WTC11 (cell line): ENCODE measurements at regions not wholly inside any gene's neighbourhood (a gene's known extent, or its start where the extent isn't known, plus 50 kb on each side); places are given as distances from the start of the nearest gene placed in this dataset.

Experiments
- ATAC-seq: fragments of 200-7000 bp; cut with Tn5 transposase; 2 replicates; pipeline ENCODE4 v1.10.0; 2021; ENCODE audit warnings: mild to moderate bottlenecking, moderate library complexity
- CTCF ChIA-PET: fragments of 300-600 bp; sonication (Branson Sonifier 250); formaldehyde crosslinking; loops from one replicate; lab custom pipeline; 2021; ENCODE audit warnings: antibody characterized with exemption; lab: Charles Lee
- POLR2A ChIA-PET: fragments of 350-600 bp; sonication (Branson Sonifier 250); formaldehyde crosslinking; loops from one replicate; lab custom pipeline; 2021; ENCODE audit warnings: antibody characterized with exemption; lab: Charles Lee
- DNase-seq: peaks from one replicate; pipeline ENCODE4 v3.0.0; 2021; ENCODE audit warnings: low spot score
- H3K27ac Mint-ChIP-seq: 2 replicates; pipeline ENCODE4 v1.8.0; 2021; ENCODE audit warnings: mixed read lengths
- H3K27me3 Mint-ChIP-seq: 2 replicates; pipeline ENCODE4 v1.8.0; 2021; ENCODE audit warnings: low read depth, mild to moderate bottlenecking, moderate library complexity, mixed read lengths
- H3K36me3 Mint-ChIP-seq: 2 replicates; pipeline ENCODE4 v1.8.0; 2021; ENCODE audit warnings: mixed read lengths
- H3K4me1 Mint-ChIP-seq: 2 replicates; pipeline ENCODE4 v1.8.0; 2022; ENCODE audit warnings: mixed read lengths
- H3K4me3 Mint-ChIP-seq: 2 replicates; pipeline ENCODE4 v1.8.0; 2021; ENCODE audit warnings: mild to moderate bottlenecking, moderate library complexity, mixed read lengths
- H3K9me3 Mint-ChIP-seq: 2 replicates; pipeline ENCODE4 v1.8.0; 2021; ENCODE audit warnings: mixed read lengths
- CREM ChIP-seq: sonication (generic); formaldehyde crosslinking; IDR thresholded peaks from 2 replicates; pipeline ENCODE4 v1.8.1; 2022; ENCODE audit warnings: mild to moderate bottlenecking, missing genetic modification reagents, moderate library complexity
- CTCF ChIP-seq: fragments of 200-600 bp; IDR thresholded peaks from 2 replicates; pipeline ENCODE4 v1.8.0; 2022; ENCODE audit warnings: antibody characterized with exemption
- E2F1 ChIP-seq: sonication (generic); formaldehyde crosslinking; IDR thresholded peaks from 2 replicates; pipeline ENCODE4 v1.8.0; 2022; ENCODE audit warnings: mild to moderate bottlenecking, missing genetic modification reagents
- ELF4 ChIP-seq: sonication (generic); formaldehyde crosslinking; IDR thresholded peaks from 2 replicates; pipeline ENCODE4 v1.8.1; 2022; ENCODE audit warnings: low read depth, mild to moderate bottlenecking, moderate library complexity, missing genetic modification reagents
- FOXJ3 ChIP-seq: sonication (generic); formaldehyde crosslinking; IDR thresholded peaks from 2 replicates; pipeline ENCODE4 v1.9.0; 2021; ENCODE audit warnings: missing genetic modification reagents, mild to moderate bottlenecking, borderline replicate concordance
- FOXP4 ChIP-seq: sonication (generic); formaldehyde crosslinking; IDR thresholded peaks from 2 replicates; pipeline ENCODE4 v1.8.0; 2022; ENCODE audit warnings: mild to moderate bottlenecking, missing genetic modification reagents
- HMGA2 ChIP-seq: fragments of 250-450 bp; sonication (Bioruptor Pico); IDR thresholded peaks from 2 replicates; pipeline ENCODE4 v1.4.0; 2021; ENCODE audit warnings: mild to moderate bottlenecking, moderate library complexity
- IRF1 ChIP-seq: sonication (generic); formaldehyde crosslinking; IDR thresholded peaks from 2 replicates; pipeline ENCODE4 v1.8.0; 2023; ENCODE audit warnings: missing genetic modification reagents
- JUN ChIP-seq: sonication (generic); formaldehyde crosslinking; IDR thresholded peaks from 2 replicates; pipeline ENCODE4 v1.8.0; 2023; ENCODE audit warnings: mild to moderate bottlenecking, missing genetic modification reagents
- MYBL2 ChIP-seq: sonication (generic); formaldehyde crosslinking; IDR thresholded peaks from 2 replicates; pipeline ENCODE4 v1.8.1; 2023; ENCODE audit warnings: mild to moderate bottlenecking, moderate library complexity, missing genetic modification reagents
- NFE2L1 ChIP-seq: sonication (generic); formaldehyde crosslinking; IDR thresholded peaks from 2 replicates; pipeline ENCODE4 v1.8.1; 2023; ENCODE audit warnings: missing genetic modification reagents
- PRRX2 ChIP-seq: fragments of 250-450 bp; sonication (Bioruptor Pico); IDR thresholded peaks from 2 replicates; pipeline ENCODE4 v1.8.0; 2021; ENCODE audit warnings: mild to moderate bottlenecking
- TCF7 ChIP-seq: sonication (generic); formaldehyde crosslinking; IDR thresholded peaks from 2 replicates; pipeline ENCODE4 v1.8.0; 2022; ENCODE audit warnings: mild to moderate bottlenecking, low read depth, missing genetic modification reagents, moderate library complexity
- TEAD1 ChIP-seq: sonication (generic); formaldehyde crosslinking; IDR thresholded peaks from 2 replicates; pipeline ENCODE4 v1.8.0; 2022; ENCODE audit warnings: mild to moderate bottlenecking, missing genetic modification reagents
- TP53 ChIP-seq: sonication (generic); formaldehyde crosslinking; IDR thresholded peaks from 2 replicates; pipeline ENCODE4 v1.8.1; 2023; ENCODE audit warnings: mild to moderate bottlenecking, missing genetic modification reagents
- USF2 ChIP-seq: sonication (generic); formaldehyde crosslinking; IDR thresholded peaks from 2 replicates; pipeline ENCODE4 v1.8.1; 2023; ENCODE audit warnings: mild to moderate bottlenecking, missing genetic modification reagents, moderate library complexity
- ZNF121 ChIP-seq: sonication (generic); formaldehyde crosslinking; IDR thresholded peaks from 2 replicates; pipeline ENCODE4 v1.8.0; 2023; ENCODE audit warnings: missing genetic modification reagents

GRCh38 chr3:15973414-15973813 lies 175.6 kb upstream of the ANKRD28 start:
- H3K4me3 Mint-ChIP-seq, result no peak overlapping the region
- ATAC-seq, result no peak
- CTCF ChIA-PET, result interaction anchor here (1.1 to 1.8 kb wide), 5 partner anchors 16 to 205 kb away, joined by 4 to 10 read pairs (median 6); no protein-coding TSS in a partner anchor

GRCh38 chr3:15973940-15974339 lies 176.2 kb upstream of the ANKRD28 start:
- Mint-ChIP-seq H3K36me3 (no peaks in the 10 kb centered on the region), H3K4me1 (0 out of 2 replicates have a peak, but pooled peaks cover 8% of the 10 kb centered on the region), H3K27me3 (no peaks in the 10 kb centered on the region), H3K27ac (no peak overlapping the region), H3K4me3 (no peak overlapping the region), H3K9me3 (peaks cover 13% of the 10 kb centered on the region)
- ChIA-PET POLR2A (no interaction called here), CTCF (interaction anchor here (0.6 to 1.8 kb wide), 33 partner anchors 9 to 479 kb away, joined by 3 to 22 read pairs (median 4); no protein-coding TSS in a partner anchor)
- DNase-seq (no peak), ATAC-seq (no peak)
- TF ChIP-seq CREM (no peak), JUN (CRISPR knock-in tag) (no peak), FOXJ3 (CRISPR knock-in tag) (no peak), PRRX2 (CRISPR knock-in tag) (no peak), USF2 (no peak), HMGA2 (CRISPR knock-in tag) (no peak), NFE2L1 (no peak)

More at GRCh38 chr3:15973414-15973813, 175.6 kb upstream of the ANKRD28 start:
- POLR2A ChIA-PET, result no interaction called here
- no peak for DNase-seq
- peaks cover 13% of the 10 kb centered on the region for H3K9me3 Mint-ChIP-seq
- TF ChIP-seq MYBL2 (CRISPR knock-in tag) (no peak), E2F1 (CRISPR knock-in tag) (no peak), TCF7 (no peak)
- TF ChIP-seq, all 79 proteins: peak for 0
- Mint-ChIP-seq H3K36me3 (no peaks in the 10 kb centered on the region), H3K4me1 (0 out of 2 replicates have a peak, but pooled peaks cover 8% of the 10 kb centered on the region), H3K27ac (no peak overlapping the region), H3K27me3 (no peaks in the 10 kb centered on the region)

- H3K4me1 Mint-ChIP-seq, result 0 out of 2 replicates have a peak, but pooled peaks cover 8% of the 10 kb centered on the region
- CTCF ChIA-PET, result interaction anchor here (0.6 to 1.8 kb wide), 36 partner anchors 8 to 480 kb away, joined by 3 to 22 read pairs (median 4); no protein-coding TSS in a partner anchor
- TF ChIP-seq IRF1 (CRISPR knock-in tag) (no peak), CTCF (peak; percentile 54)
- TF ChIP-seq, all 79 proteins: peak for 1
- no peaks in the 10 kb centered on the region for H3K27me3 Mint-ChIP-seq
- peaks cover 18% of the 10 kb centered on the region for H3K9me3 Mint-ChIP-seq
- H3K4me3 Mint-ChIP-seq, result no peak overlapping the region
- no peak overlapping the region for H3K27ac Mint-ChIP-seq
- H3K36me3 Mint-ChIP-seq, result no peaks in the 10 kb centered on the region
- ATAC-seq, result peak; percentile 95
- POLR2A ChIA-PET, result no interaction called here
- DNase-seq, result peak; percentile 78
These were observed 176.9 kb upstream of the ANKRD28 start for GRCh38 chr3:15974647-15975046.

GRCh38 chr3:15976524-15976923 lies 178.7 kb upstream of the ANKRD28 start:
- TF ChIP-seq ELF4, result no peak
- no peak for TF ChIP-seq TEAD1 (CRISPR knock-in tag)
- TF ChIP-seq ZNF121 (CRISPR knock-in tag), result no peak
- no peak for TF ChIP-seq FOXP4 (CRISPR knock-in tag)
- TF ChIP-seq TP53 (CRISPR knock-in tag), result no peak
- TF ChIP-seq, all 79 proteins: peak for 0
- Mint-ChIP-seq H3K27ac (no peak overlapping the region), H3K27me3 (no peaks in the 10 kb centered on the region), H3K4me1 (0 out of 2 replicates have a peak, but pooled peaks cover 8% of the 10 kb centered on the region), H3K9me3 (peaks cover 15% of the 10 kb centered on the region), H3K4me3 (no peak overlapping the region), H3K36me3 (no peaks in the 10 kb centered on the region)
- POLR2A ChIA-PET, result no interaction called here
- CTCF ChIA-PET, result interaction anchor here (1.5 kb wide), 1 partner anchor 202 kb away, joined by 5 read pairs; no protein-coding TSS in a partner anchor
- no peak for DNase-seq
- ATAC-seq, result no peak
